ENCODE measurements at regions not wholly inside any gene's neighbourhood (a gene's known extent, or its start where the extent isn't known, plus 50 kb on each side); places are given as distances from the start of the nearest gene placed in this dataset.

GRCh38 chr5:15082096-15082495 is 210.5 kb upstream of the ANKH start:
- H3K27me3 ChIP-seq (ENCODE audit: insufficient read depth in 3 of 3, low read length in 2 of 3) = no peaks in the 10 kb centered on the region
- ATAC-seq (no peak), DNase-seq (no peak)
- no peaks in the 10 kb centered on the region for H3K36me3 ChIP-seq (ENCODE audit: insufficient read depth in 1 of 2, low read depth in 1 of 2)
- H3K4me3 ChIP-seq = no peak overlapping the region
- no peaks in the 10 kb centered on the region for H3K4me1 ChIP-seq
- WGBS, 3 donors = 69 to 75% (median 73%) methylated on average over 4 of the region's 4 CpGs
- H3K9me3 ChIP-seq = no peaks in the 10 kb centered on the region
- TF ChIP-seq CTCF (IDR thresholded peaks at IDR 0.05) = no peak
- intact Hi-C loops (cut with DNase I) = no loop called here
- no peak overlapping the region for H3K27ac ChIP-seq

GRCh38 chr5:15080219-15080618 is 208.6 kb upstream of the ANKH start:
- ATAC-seq = no peak
- TF ChIP-seq CTCF (IDR thresholded peaks at IDR 0.05) = no peak
- Histone ChIP-seq H3K9me3 (no peaks in the 10 kb centered on the region), H3K4me3 (no peak overlapping the region), H3K27me3 (ENCODE audit: insufficient read depth in 3 of 3, low read length in 2 of 3) (no peaks in the 10 kb centered on the region), H3K4me1 (no peaks in the 10 kb centered on the region), H3K36me3 (ENCODE audit: insufficient read depth in 1 of 2, low read depth in 1 of 2) (no peaks in the 10 kb centered on the region), H3K27ac (no peak overlapping the region)
- WGBS, 3 donors = 42 to 54% (median 49%) methylated on average over 1 of the region's 1 CpG
- intact Hi-C loops (cut with DNase I) = no loop called here
- no peak for DNase-seq

- no peaks in the 10 kb centered on the region for H3K4me1 ChIP-seq
- WGBS, 3 donors = 58 to 69% (median 63%) methylated on average over 3 of the region's 3 CpGs
- intact Hi-C loops (cut with DNase I) = no loop called here
- DNase-seq (no peak), ATAC-seq (no peak)
- H3K36me3 ChIP-seq (ENCODE audit: insufficient read depth in 1 of 2, low read depth in 1 of 2) = no peaks in the 10 kb centered on the region
- no peaks in the 10 kb centered on the region for H3K27me3 ChIP-seq (ENCODE audit: insufficient read depth in 3 of 3, low read length in 2 of 3)
- no peaks in the 10 kb centered on the region for H3K9me3 ChIP-seq
- TF ChIP-seq CTCF (IDR thresholded peaks at IDR 0.05) = no peak
- H3K4me3 ChIP-seq = no peak overlapping the region
- H3K27ac ChIP-seq = no peak overlapping the region
Measured at GRCh38 chr5:15079566-15079965, 208.0 kb upstream of the ANKH start.

GRCh38 chr5:15074651-15075050 is 203.1 kb upstream of the ANKH start:
- no peaks in the 10 kb centered on the region for H3K4me1 ChIP-seq
- DNase-seq (no peak), ATAC-seq (no peak)
- H3K27me3 ChIP-seq (ENCODE audit: insufficient read depth in 3 of 3, low read length in 2 of 3) = no peaks in the 10 kb centered on the region
- intact Hi-C loops (cut with DNase I) = no loop called here
- no peak overlapping the region for H3K27ac ChIP-seq
- TF ChIP-seq CTCF (IDR thresholded peaks at IDR 0.05) = no peak
- H3K9me3 ChIP-seq = no peaks in the 10 kb centered on the region
- no peak overlapping the region for H3K4me3 ChIP-seq
- H3K36me3 ChIP-seq (ENCODE audit: insufficient read depth in 1 of 2, low read depth in 1 of 2) = no peaks in the 10 kb centered on the region

GRCh38 chr5:15073453-15073852 is 201.9 kb upstream of the ANKH start:
- no peaks in the 10 kb centered on the region for H3K4me1 ChIP-seq
- no peak for TF ChIP-seq CTCF (IDR thresholded peaks at IDR 0.05)
- no peaks in the 10 kb centered on the region for H3K9me3 ChIP-seq
- no peak for ATAC-seq
- WGBS, 3 donors = 71 to 79% (median 74%) methylated on average over 3 of the region's 3 CpGs
- no peak overlapping the region for H3K27ac ChIP-seq
- intact Hi-C loops (cut with DNase I) = no loop called here
- no peak overlapping the region for H3K4me3 ChIP-seq
- no peaks in the 10 kb centered on the region for H3K27me3 ChIP-seq (ENCODE audit: insufficient read depth in 3 of 3, low read length in 2 of 3)
- no peaks in the 10 kb centered on the region for H3K36me3 ChIP-seq (ENCODE audit: insufficient read depth in 1 of 2, low read depth in 1 of 2)
- DNase-seq = no peak
